ENCODE measurements at regions not wholly inside any gene's neighbourhood (a gene's known extent, or its start where the extent isn't known, plus 50 kb on each side); places are given as distances from the start of the nearest gene placed in this dataset.

- ChIA-PET CTCF (interaction anchor here (1.7 kb wide), 1 partner anchor 10 kb away, joined by 6 read pairs; no protein-coding TSS in a partner anchor), POLR2A (no interaction called here)
- no peaks in the 10 kb centered on the region for H3K4me1 ChIP-seq (ENCODE audit: control insufficient read depth in 1 of 2, insufficient read depth in 2 of 2, low read depth in 1 of 2, low read length in 1 of 2)
- H3K27ac ChIP-seq (ENCODE audit: low read depth in 2 of 2, low read length in 1 of 2): no peak overlapping the region
- no peaks in the 10 kb centered on the region for H4K20me1 ChIP-seq (ENCODE audit: insufficient read depth)
- no peak overlapping the region for H3K4me2 ChIP-seq
- no peaks in the 10 kb centered on the region for H3K9me2 ChIP-seq
- no peaks in the 10 kb centered on the region for H3K27me3 ChIP-seq (ENCODE audit: insufficient read depth)
- WGBS (ENCODE audit: low lambda C conversion rate): 68% methylated on average over 1 of the region's 1 CpG
- H3K36me3 ChIP-seq (replicated peaks in 1 of 2; ENCODE audit: control insufficient read depth in 1 of 2, insufficient read depth in 2 of 2, low read length in 1 of 2): no peaks in the 10 kb centered on the region
- no peaks in the 10 kb centered on the region for H3K79me2 ChIP-seq (ENCODE audit: insufficient read depth)
- H2AFZ ChIP-seq (ENCODE audit: low read depth): no peak overlapping the region
- DNase-seq: no peak
- H3K9me3 ChIP-seq: no peaks in the 10 kb centered on the region
- TF ChIP-seq EP300 (IDR thresholded peaks at IDR 0.05; ENCODE audit: borderline replicate concordance in 1 of 2, low read depth in 1 of 2, low read length in 1 of 2) (no peak), NRF1 (IDR thresholded peaks at IDR 0.05; ENCODE audit: low read depth, low read length) (no peak), FOXJ3 (CRISPR knock-in tag; IDR thresholded peaks at IDR 0.05) (no peak), JUND (IDR thresholded peaks at IDR 0.05) (no peak)
- TF ChIP-seq, protein P1, sequence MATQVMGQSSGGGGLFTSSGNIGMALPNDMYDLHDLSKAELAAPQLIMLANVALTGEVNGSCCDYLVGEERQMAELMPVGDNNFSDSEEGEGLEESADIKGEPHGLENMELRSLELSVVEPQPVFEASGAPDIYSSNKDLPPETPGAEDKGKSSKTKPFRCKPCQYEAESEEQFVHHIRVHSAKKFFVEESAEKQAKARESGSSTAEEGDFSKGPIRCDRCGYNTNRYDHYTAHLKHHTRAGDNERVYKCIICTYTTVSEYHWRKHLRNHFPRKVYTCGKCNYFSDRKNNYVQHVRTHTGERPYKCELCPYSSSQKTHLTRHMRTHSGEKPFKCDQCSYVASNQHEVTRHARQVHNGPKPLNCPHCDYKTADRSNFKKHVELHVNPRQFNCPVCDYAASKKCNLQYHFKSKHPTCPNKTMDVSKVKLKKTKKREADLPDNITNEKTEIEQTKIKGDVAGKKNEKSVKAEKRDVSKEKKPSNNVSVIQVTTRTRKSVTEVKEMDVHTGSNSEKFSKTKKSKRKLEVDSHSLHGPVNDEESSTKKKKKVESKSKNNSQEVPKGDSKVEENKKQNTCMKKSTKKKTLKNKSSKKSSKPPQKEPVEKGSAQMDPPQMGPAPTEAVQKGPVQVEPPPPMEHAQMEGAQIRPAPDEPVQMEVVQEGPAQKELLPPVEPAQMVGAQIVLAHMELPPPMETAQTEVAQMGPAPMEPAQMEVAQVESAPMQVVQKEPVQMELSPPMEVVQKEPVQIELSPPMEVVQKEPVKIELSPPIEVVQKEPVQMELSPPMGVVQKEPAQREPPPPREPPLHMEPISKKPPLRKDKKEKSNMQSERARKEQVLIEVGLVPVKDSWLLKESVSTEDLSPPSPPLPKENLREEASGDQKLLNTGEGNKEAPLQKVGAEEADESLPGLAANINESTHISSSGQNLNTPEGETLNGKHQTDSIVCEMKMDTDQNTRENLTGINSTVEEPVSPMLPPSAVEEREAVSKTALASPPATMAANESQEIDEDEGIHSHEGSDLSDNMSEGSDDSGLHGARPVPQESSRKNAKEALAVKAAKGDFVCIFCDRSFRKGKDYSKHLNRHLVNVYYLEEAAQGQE (IDR thresholded peaks at IDR 0.05; ENCODE audit: low read depth, low read length): no peak
- TF ChIP-seq, protein P2, sequence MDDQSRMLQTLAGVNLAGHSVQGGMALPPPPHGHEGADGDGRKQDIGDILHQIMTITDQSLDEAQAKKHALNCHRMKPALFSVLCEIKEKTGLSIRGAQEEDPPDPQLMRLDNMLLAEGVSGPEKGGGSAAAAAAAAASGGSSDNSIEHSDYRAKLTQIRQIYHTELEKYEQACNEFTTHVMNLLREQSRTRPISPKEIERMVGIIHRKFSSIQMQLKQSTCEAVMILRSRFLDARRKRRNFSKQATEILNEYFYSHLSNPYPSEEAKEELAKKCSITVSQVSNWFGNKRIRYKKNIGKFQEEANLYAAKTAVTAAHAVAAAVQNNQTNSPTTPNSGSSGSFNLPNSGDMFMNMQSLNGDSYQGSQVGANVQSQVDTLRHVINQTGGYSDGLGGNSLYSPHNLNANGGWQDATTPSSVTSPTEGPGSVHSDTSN (IDR thresholded peaks at IDR 0.05): no peak
- no peak overlapping the region for H3K4me3 ChIP-seq (ENCODE audit: low read depth in 2 of 2, low read length in 1 of 2)
- H3K9ac ChIP-seq: no peak overlapping the region
- H3F3A ChIP-seq (replicated peaks; ENCODE audit: insufficient read depth): no peaks in the 10 kb centered on the region
Observed at GRCh38 chr4:115883847-115884246, 770.4 kb upstream of the NDST4 start.

DNA sequence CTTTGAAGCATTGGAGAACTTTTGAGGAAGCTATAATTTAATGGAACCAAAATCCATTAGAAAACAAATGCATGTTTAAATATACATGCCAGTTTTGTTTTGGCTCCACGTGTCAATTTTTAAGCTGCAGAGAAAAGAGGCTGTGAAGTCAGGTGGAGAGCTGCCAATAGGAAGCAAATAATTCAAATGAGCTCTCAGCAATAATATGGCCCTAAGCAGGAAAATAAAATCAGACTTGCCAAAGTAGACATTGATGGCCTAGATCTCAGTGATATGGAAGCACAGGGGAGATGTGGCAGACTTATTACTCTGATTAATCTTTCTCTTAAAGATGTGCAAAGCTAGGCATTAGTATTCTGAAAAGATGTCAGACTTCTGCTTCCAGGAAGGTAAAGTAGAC is 769.8 kb upstream of the NDST4 start:
- no peaks in the 10 kb centered on the region for H4K20me1 ChIP-seq (ENCODE audit: insufficient read depth)
- H3K9ac ChIP-seq: no peak overlapping the region
- H3K27ac ChIP-seq (ENCODE audit: low read depth in 2 of 2, low read length in 1 of 2): no peak overlapping the region
- H3K36me3 ChIP-seq (replicated peaks in 1 of 2; ENCODE audit: control insufficient read depth in 1 of 2, insufficient read depth in 2 of 2, low read length in 1 of 2): no peaks in the 10 kb centered on the region
- DNase-seq: no peak
- no peaks in the 10 kb centered on the region for H3K9me2 ChIP-seq
- no peaks in the 10 kb centered on the region for H3K9me3 ChIP-seq
- H3K27me3 ChIP-seq (ENCODE audit: insufficient read depth): no peaks in the 10 kb centered on the region
- WGBS (ENCODE audit: low lambda C conversion rate): 6% methylated on average over 1 of the region's 1 CpG
- no peak overlapping the region for H3K4me2 ChIP-seq
- H3F3A ChIP-seq (replicated peaks; ENCODE audit: insufficient read depth): no peaks in the 10 kb centered on the region
- ChIA-PET POLR2A (no interaction called here), CTCF (interaction anchor here (1.7 kb wide), 1 partner anchor 10 kb away, joined by 6 read pairs; no protein-coding TSS in a partner anchor)
- TF ChIP-seq, protein P2 (IDR thresholded peaks at IDR 0.05): no peak
- TF ChIP-seq CTCF (IDR thresholded peaks at IDR 0.05) (no peak), JUND (IDR thresholded peaks at IDR 0.05) (no peak), POLR2AphosphoS5 (IDR thresholded peaks at IDR 0.05; ENCODE audit: low read depth, low read length) (no peak), GATA2 (CRISPR knock-in tag; IDR thresholded peaks at IDR 0.05) (no peak), USF1 (IDR thresholded peaks at IDR 0.05; ENCODE audit: borderline replicate concordance, low read depth) (no peak), YY1 (IDR thresholded peaks at IDR 0.05; ENCODE audit: low read depth) (no peak), RFX5 (IDR thresholded peaks at IDR 0.05; ENCODE audit: low read length) (no peak), EP300 (IDR thresholded peaks at IDR 0.05; ENCODE audit: borderline replicate concordance in 1 of 2, low read depth in 1 of 2, low read length in 1 of 2) (no peak), NFIC (IDR thresholded peaks at IDR 0.05; ENCODE audit: borderline replicate concordance) (no peak), FOXM1 (IDR thresholded peaks at IDR 0.05; ENCODE audit: low read depth) (no peak)
- H2AFZ ChIP-seq (ENCODE audit: low read depth): no peak overlapping the region
- H3K4me1 ChIP-seq (ENCODE audit: control insufficient read depth in 1 of 2, insufficient read depth in 2 of 2, low read depth in 1 of 2, low read length in 1 of 2): no peaks in the 10 kb centered on the region
- no peaks in the 10 kb centered on the region for H3K79me2 ChIP-seq (ENCODE audit: insufficient read depth)
- no peak overlapping the region for H3K4me3 ChIP-seq (ENCODE audit: low read depth in 2 of 2, low read length in 1 of 2)
